SK-N-SH (cell line): ENCODE measurements at regions not wholly inside any gene's neighbourhood (a gene's known extent, or its start where the extent isn't known, plus 50 kb on each side); places are given as distances from the start of the nearest gene placed in this dataset.

ENCODE experiments used
- CTCF ChIA-PET: fragments of 300-600, 350-600 bp; formaldehyde crosslinking; extraction: SDS; loops from one replicate; lab custom pipeline; 2021; lab: Yijun Ruan, JAX
- POLR2A ChIA-PET: fragments of 350-600 bp; sonication (Branson Sonifier 250); formaldehyde crosslinking; extraction: SDS; loops from one replicate; lab custom pipeline; 2020; ENCODE audit warnings: antibody characterized with exemption, inconsistent platforms; lab: Yijun Ruan, JAX
- DNase-seq: peaks from one replicate; pipeline ENCODE4 v3.0.0; 2012
- H2AFZ ChIP-seq: fragments of 200-600 bp; sonication (generic); 2 replicates; pipeline ENCODE4 v1.8.1; 2016; ENCODE audit warnings: antibody characterized with exemption, mild to moderate bottlenecking, low read depth
- H3F3A ChIP-seq: fragments of 200-600 bp; sonication (generic); replicated peaks from 2 replicates; pipeline ENCODE3; 2016; ENCODE audit warnings: antibody characterized with exemption, mild to moderate bottlenecking; ENCODE audit not compliant: insufficient read depth
- H3K27ac ChIP-seq, 2 experiments: fragments of 200-500 bp in 1 of 2; fragments of 200-600 bp in 1 of 2; sonication (Bioruptor generic) in 1 of 2; sonication (generic), shearing (Covaris generic) in 1 of 2; 2 replicates each; pipeline versions ENCODE4 v1.5.1 to v1.6.1; 2014 to 2016; ENCODE audit warnings: low read depth in 2 of 2, inconsistent platforms in 1 of 2, low read length in 1 of 2, mild to moderate bottlenecking in 1 of 2, mixed read lengths in 1 of 2
- H3K27me3 ChIP-seq: fragments of 200-600 bp; sonication (generic), shearing (Covaris generic); 2 replicates; pipeline ENCODE4 v1.6.1; 2016; ENCODE audit warnings: mixed run types; ENCODE audit not compliant: insufficient read depth
- H3K36me3 ChIP-seq, 2 experiments: fragments of 200-500 bp in 1 of 2; fragments of 200-600 bp in 1 of 2; sonication (Bioruptor generic) in 1 of 2; sonication (generic) in 1 of 2; replicated peaks in 1 of 2; 2 replicates each; pipeline versions ENCODE3 to v1.5.1; 2014 to 2016; ENCODE audit warnings: low read length in 1 of 2, mild to moderate bottlenecking in 1 of 2; ENCODE audit not compliant: insufficient read depth in 2 of 2, control insufficient read depth in 1 of 2
- H3K4me1 ChIP-seq, 2 experiments: fragments of 200-500 bp in 1 of 2; fragments of 200-600 bp in 1 of 2; sonication (Bioruptor generic) in 1 of 2; sonication (generic), shearing (Covaris generic) in 1 of 2; 2 replicates each; pipeline versions ENCODE4 v1.5.1 to v1.6.1; 2014 to 2016; ENCODE audit warnings: low read depth in 1 of 2, low read length in 1 of 2, mixed run types in 1 of 2; ENCODE audit not compliant: insufficient read depth in 2 of 2, control insufficient read depth in 1 of 2
- H3K4me2 ChIP-seq: fragments of 200-600 bp; sonication (generic), shearing (Covaris generic); 2 replicates; pipeline ENCODE4 v1.6.1; 2017; ENCODE audit warnings: mixed run types
- H3K4me3 ChIP-seq, 2 experiments: fragments of 200-500 bp in 1 of 2; fragments of 200-600 bp in 1 of 2; sonication (Bioruptor generic) in 1 of 2; sonication (generic), shearing (Covaris generic) in 1 of 2; 2 replicates each; pipeline versions ENCODE4 v1.5.1 to v1.8.1; 2014 to 2016; ENCODE audit warnings: low read depth in 2 of 2, inconsistent platforms in 1 of 2, low read length in 1 of 2, mild to moderate bottlenecking in 1 of 2, mixed read lengths in 1 of 2, moderate library complexity in 1 of 2
- H3K79me2 ChIP-seq: fragments of 200-600 bp; sonication (generic); 2 replicates; pipeline ENCODE4 v1.8.1; 2017; ENCODE audit warnings: mild to moderate bottlenecking; ENCODE audit not compliant: insufficient read depth
- H3K9ac ChIP-seq: fragments of 200-600 bp; sonication (generic); 2 replicates; pipeline ENCODE4 v1.6.1; 2017; ENCODE audit warnings: mixed run types
- H3K9me2 ChIP-seq: fragments of 200-600 bp; sonication (generic); 2 replicates; pipeline ENCODE4 v1.6.1; 2017; ENCODE audit warnings: mixed run types
- H3K9me3 ChIP-seq: fragments of 200-600 bp; sonication (generic); 2 replicates; pipeline ENCODE4 v1.6.1; 2017; ENCODE audit warnings: mixed run types, mild to moderate bottlenecking, moderate library complexity
- H4K20me1 ChIP-seq: fragments of 200-600 bp; sonication (generic); 2 replicates; pipeline ENCODE4 v1.6.1; 2017; ENCODE audit warnings: mild to moderate bottlenecking, mixed run types; ENCODE audit not compliant: insufficient read depth
- ELF1 ChIP-seq: IDR thresholded peaks from 2 replicates; pipeline ENCODE4 v1.4.0; 2012
- EZH2phosphoT487 ChIP-seq: fragments of 200-600 bp; sonication (generic); IDR thresholded peaks from 2 replicates; pipeline ENCODE4 v1.6.1; 2017; ENCODE audit warnings: low read depth, mixed run types, mild to moderate bottlenecking, antibody characterized with exemption, moderate library complexity, borderline replicate concordance
- FOXJ3 ChIP-seq: sonication (generic); formaldehyde crosslinking; IDR thresholded peaks from 2 replicates; pipeline ENCODE4 v1.5.1; 2020; ENCODE audit warnings: mild to moderate bottlenecking, missing genetic modification reagents
- FOXM1 ChIP-seq: IDR thresholded peaks from 2 replicates; pipeline ENCODE4 v1.4.0; 2012; ENCODE audit warnings: low read depth, mild to moderate bottlenecking
- GATA2 ChIP-seq: sonication (generic); formaldehyde crosslinking; IDR thresholded peaks from 2 replicates; pipeline ENCODE4 v1.5.0; 2020; ENCODE audit warnings: mild to moderate bottlenecking, missing genetic modification reagents
- JUND ChIP-seq: IDR thresholded peaks from 2 replicates; pipeline ENCODE4 v1.4.0; 2012
- MXI1 ChIP-seq: IDR thresholded peaks from 2 replicates; pipeline ENCODE4 v1.6.1; 2012; ENCODE audit warnings: mild to moderate bottlenecking, low read depth, low read length, improper control_type of control experiment
- NRF1 ChIP-seq: IDR thresholded peaks from 2 replicates; pipeline ENCODE4 v1.6.1; 2012; ENCODE audit warnings: low read depth, mild to moderate bottlenecking, low read length
- RAD21 ChIP-seq: IDR thresholded peaks from 2 replicates; pipeline ENCODE4 v1.6.1; 2012; ENCODE audit warnings: mild to moderate bottlenecking, low read length
- RCOR1 ChIP-seq: fragments of 150-350 bp; IDR thresholded peaks from 2 replicates; pipeline ENCODE4 v1.6.1; 2017; ENCODE audit warnings: antibody characterized with exemption, low read length
- SIN3A ChIP-seq: IDR thresholded peaks from 2 replicates; pipeline ENCODE4 v1.6.1; 2012; ENCODE audit warnings: low read depth, mild to moderate bottlenecking, low read length, moderate library complexity, borderline replicate concordance
- SMC3 ChIP-seq: IDR thresholded peaks from 2 replicates; pipeline ENCODE4 v1.6.1; 2012; ENCODE audit warnings: low read depth, low read length, improper control_type of control experiment
- TAF1 ChIP-seq: IDR thresholded peaks from 2 replicates; pipeline ENCODE4 v1.6.1; 2012; ENCODE audit warnings: low read depth, mild to moderate bottlenecking, low read length, moderate library complexity, borderline replicate concordance
- USF2 ChIP-seq: fragments of 150-350 bp; IDR thresholded peaks from 2 replicates; pipeline ENCODE4 v1.6.1; 2017; ENCODE audit warnings: antibody characterized with exemption, low read length, low read depth, borderline replicate concordance
- WGBS: methylation state at CpG from one replicate; pipeline ENCODE4 v1.1.6; 2017; ENCODE audit warnings: low lambda C conversion rate; 5-methylcytosine and 5-hydroxymethylcytosine counted together
- TF ChIP-seq, protein P1 (sequence below): IDR thresholded peaks from 2 replicates; pipeline ENCODE4; 2012
- TF ChIP-seq, protein P2 (sequence below): fragments of 200-600 bp; sonication (generic); IDR thresholded peaks from 2 replicates; pipeline ENCODE4 v1.6.1; 2017; ENCODE audit warnings: antibody characterized with exemption, mild to moderate bottlenecking, moderate library complexity

GRCh38 chr5:116675626-116675910, 100.9 kb upstream of the SEMA6A start:
- Histone ChIP-seq H3K9me2 (no peaks in the 10 kb centered on the region), H3K9me3 (no peaks in the 10 kb centered on the region), H3K4me2 (no peak overlapping the region)
- TF ChIP-seq, protein P1, sequence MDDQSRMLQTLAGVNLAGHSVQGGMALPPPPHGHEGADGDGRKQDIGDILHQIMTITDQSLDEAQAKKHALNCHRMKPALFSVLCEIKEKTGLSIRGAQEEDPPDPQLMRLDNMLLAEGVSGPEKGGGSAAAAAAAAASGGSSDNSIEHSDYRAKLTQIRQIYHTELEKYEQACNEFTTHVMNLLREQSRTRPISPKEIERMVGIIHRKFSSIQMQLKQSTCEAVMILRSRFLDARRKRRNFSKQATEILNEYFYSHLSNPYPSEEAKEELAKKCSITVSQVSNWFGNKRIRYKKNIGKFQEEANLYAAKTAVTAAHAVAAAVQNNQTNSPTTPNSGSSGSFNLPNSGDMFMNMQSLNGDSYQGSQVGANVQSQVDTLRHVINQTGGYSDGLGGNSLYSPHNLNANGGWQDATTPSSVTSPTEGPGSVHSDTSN = no peak
- TF ChIP-seq SMC3 = no peak
- TF ChIP-seq EZH2phosphoT487 = no peak
- TF ChIP-seq USF2 = no peak
- TF ChIP-seq FOXJ3 (CRISPR knock-in tag) = no peak
- no peak for TF ChIP-seq NRF1
- no peak for TF ChIP-seq GATA2 (CRISPR knock-in tag)
- no peak for TF ChIP-seq TAF1
- TF ChIP-seq, protein P2, sequence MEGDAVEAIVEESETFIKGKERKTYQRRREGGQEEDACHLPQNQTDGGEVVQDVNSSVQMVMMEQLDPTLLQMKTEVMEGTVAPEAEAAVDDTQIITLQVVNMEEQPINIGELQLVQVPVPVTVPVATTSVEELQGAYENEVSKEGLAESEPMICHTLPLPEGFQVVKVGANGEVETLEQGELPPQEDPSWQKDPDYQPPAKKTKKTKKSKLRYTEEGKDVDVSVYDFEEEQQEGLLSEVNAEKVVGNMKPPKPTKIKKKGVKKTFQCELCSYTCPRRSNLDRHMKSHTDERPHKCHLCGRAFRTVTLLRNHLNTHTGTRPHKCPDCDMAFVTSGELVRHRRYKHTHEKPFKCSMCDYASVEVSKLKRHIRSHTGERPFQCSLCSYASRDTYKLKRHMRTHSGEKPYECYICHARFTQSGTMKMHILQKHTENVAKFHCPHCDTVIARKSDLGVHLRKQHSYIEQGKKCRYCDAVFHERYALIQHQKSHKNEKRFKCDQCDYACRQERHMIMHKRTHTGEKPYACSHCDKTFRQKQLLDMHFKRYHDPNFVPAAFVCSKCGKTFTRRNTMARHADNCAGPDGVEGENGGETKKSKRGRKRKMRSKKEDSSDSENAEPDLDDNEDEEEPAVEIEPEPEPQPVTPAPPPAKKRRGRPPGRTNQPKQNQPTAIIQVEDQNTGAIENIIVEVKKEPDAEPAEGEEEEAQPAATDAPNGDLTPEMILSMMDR = no peak
- no peak for TF ChIP-seq ELF1
- TF ChIP-seq JUND = no peak
- no peak for TF ChIP-seq MXI1
- no peak for TF ChIP-seq SIN3A
- no peak for TF ChIP-seq RAD21
- no peak for TF ChIP-seq RCOR1
- no peak for TF ChIP-seq FOXM1
- TF ChIP-seq, all 33 proteins: peak for 0
- Histone ChIP-seq H2AFZ (no peak overlapping the region), H3K79me2 (no peaks in the 10 kb centered on the region), H3K9ac (no peak overlapping the region), H3K27ac (no peak overlapping the region), H3F3A (no peaks in the 10 kb centered on the region), H3K27me3 (no peaks in the 10 kb centered on the region), H4K20me1 (no peaks in the 10 kb centered on the region), H3K4me1 (no peaks in the 10 kb centered on the region; a peak in 1 of 4 replicates), H3K36me3 (no peaks in the 10 kb centered on the region), H3K4me3 (no peak overlapping the region)
- 31% methylated on average over 4 of the region's 4 CpGs for WGBS
- DNase-seq = no peak
- ChIA-PET POLR2A (no interaction called here), CTCF (no interaction called here)
